Activated T-cell treated with anti-CD3 and anti-CD28 coated beads for 48 hours (primary cell): ENCODE measurements at regions not wholly inside any gene's neighbourhood (a gene's known extent, or its start where the extent isn't known, plus 50 kb on each side); places are given as distances from the start of the nearest gene placed in this dataset.

Source experiments
- DNase-seq: peaks from one replicate; pipeline ENCODE4 v3.0.0-alpha.2; 2020; ENCODE audit warnings: low read depth

DNA sequence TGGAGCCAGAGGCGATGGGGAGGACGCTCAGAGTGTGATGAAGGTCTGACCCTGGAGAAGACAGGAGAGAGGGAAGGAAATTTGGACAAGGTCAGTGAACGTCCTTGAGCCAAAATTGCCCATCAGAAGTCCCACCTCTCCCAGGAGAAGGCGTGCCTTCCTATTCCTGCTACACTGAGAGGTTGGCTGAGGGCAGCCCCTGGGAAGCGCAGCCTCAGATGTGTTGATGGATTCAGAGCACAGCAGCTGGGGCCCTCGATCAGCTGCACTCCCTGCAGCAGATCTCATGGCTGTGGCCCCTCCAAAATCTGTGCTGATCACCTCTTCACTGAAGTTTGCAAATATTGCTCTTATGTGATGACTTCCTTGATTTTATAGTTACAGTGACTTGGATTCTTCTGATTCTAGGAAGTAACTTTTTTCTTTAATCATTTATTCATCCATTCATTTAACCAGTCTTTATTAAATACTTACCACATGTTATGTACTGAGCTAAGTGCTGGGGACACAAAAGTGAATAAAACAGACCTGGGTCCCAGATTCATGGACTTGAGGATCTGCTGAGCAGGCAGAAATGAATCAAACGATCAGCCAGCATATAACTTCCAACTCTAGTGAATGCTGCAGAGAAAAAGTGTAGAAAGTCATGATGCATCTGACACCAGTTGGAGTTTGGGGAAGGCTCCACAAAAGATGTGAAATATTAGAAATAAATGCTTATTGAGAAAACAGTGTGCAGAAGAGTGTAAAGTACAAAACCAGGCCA is 69.6 kb upstream of the ARMC2 start:
- DNase-seq = no peak

DNA sequence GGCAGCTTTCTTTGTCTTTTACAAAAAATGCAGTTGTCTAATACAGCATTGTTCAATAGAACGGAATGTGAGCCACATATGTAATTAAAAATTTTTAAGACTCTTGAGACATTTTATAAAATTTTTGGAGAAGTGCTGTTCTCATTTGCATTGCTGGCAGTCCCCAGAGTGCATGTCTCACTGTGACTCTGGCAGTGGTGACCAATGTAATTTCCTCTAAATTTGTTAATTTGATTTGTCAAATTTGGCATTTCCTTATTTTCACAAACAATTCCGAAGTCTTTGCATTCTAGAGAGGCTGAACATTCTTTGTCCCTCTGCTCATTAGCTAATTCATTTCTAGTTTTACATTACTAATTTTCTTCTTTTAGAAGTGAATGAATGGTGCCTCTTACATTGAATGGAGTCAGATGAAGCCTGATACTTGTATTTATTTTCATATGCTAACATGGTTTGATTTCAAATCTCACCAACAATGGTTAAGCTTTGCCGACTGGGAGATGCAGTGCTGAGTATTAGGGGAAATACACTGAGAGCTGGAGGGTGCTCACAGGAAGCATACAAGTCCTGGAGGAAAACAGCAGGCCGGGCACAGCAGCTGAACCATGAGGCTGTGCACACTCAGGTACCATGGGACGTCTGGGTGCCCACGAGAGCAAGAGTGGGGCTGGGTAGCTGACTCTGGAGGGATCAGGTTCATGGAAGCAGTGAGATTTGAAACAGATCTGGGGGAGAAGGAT is 68.5 kb upstream of the ARMC2 start:
- DNase-seq = no peak

DNA sequence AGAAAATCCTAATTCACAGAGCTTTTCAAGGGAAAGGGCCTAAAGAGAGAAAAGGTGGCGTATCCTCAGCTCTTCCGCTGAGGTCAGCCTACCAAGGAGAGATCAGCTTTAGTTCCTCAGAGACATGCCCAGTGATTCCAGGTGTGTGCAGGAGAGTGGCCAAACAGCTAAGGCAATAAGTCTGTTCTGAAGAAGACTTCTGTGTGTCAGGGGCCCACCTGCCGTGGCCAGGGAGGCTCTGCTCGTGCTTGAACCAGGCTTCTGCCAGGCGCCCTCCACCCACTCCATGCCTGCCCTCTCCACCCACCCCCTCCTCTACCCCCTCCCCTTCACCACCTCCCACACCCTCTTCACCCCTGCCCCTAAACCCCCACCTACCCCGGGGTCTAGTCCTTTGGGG is 67.4 kb upstream of the ARMC2 start:
- no peak for DNase-seq

DNA sequence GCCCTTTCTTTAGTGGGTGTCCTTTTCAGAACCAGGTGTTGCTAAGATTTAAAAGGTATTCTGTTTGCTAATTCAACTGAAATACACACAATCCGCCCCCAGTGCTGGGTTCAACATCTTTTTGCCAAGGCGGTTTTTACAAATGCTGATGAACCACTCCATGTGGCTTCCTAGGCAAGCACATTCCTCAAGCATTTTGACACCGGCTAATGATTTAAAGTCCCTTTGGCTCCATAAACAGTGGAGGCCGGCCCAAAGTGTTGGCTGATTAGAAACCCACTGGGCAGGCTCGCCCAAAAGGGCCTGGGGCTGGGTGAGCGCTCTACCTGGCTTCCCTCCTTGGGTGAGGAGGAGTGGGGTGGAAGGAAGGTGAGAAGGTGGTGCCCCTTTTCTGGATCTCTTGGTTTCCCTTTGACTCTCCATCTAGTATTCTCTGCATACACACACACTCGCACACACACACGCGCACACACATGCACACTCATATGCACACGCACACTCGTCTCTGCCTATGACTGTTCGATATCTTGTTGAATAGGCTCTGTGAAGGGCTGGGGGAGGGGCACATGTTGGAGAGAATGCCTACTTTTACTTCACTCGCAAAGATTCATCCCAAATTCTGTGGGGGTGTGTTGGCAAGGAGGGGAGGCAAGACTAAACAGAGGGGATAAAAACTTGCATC is 66.7 kb upstream of the ARMC2 start:
- no peak for DNase-seq

DNA sequence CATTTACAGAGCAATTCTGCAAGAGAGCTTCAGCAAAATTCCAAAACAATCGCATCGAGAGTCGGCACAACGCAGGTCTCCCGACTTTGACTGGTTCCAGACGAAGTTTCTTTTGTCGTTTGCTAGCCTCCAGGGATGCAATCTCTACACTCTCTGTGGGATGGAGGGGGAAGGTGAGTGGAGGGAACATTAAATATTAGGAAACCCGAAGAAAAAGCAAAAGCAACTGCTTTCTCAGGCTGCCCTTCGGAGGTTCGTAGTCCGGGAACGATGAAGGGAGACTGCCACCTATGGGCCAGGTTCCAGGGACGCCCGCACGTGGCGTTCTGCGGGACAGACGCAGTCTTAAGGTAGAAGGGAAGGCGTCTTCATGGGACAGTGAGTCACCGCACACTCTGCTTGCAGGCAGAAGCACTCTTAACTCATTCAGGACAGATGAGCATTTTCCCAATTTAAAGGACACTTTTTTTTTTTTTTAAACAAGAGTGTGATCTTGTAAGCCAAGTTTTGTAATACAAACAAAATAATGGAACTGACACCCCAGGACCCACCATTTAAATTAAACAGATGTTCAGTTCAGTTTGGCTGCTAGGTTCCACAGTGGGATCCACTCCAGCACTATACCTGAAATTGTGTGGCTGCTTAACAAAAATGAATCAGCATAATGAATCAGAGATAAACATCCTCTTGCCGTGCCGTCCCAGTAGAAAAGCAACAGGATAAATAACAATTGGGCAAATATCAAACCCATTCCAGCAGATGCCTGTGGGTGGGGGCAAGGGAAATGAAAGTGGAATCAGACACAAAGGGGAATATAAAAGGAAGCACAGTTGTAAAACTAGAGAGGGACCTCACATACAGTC is 65.8 kb upstream of the ARMC2 start:
- DNase-seq = peak; percentile 73

DNA sequence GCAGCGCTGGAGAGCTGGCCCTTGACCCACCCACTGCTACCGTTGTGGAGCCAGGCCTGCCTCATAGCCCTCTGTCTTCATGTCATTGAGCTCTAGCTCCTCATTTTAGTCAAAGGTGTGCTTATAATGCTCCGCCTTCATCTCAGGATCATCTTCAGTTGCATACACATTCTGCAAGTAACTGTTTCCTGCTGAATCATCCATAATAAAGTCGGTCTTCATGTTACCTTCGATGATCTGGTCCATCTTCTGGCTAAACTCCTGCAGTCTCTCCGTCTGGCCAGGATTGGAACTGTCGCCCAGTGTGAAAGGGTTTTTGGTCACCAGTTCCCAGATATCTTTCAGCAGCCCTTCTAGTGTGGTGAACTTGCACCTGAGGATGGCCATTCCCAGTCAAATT is 62.6 kb upstream of the ARMC2 start:
- no peak for DNase-seq

DNA sequence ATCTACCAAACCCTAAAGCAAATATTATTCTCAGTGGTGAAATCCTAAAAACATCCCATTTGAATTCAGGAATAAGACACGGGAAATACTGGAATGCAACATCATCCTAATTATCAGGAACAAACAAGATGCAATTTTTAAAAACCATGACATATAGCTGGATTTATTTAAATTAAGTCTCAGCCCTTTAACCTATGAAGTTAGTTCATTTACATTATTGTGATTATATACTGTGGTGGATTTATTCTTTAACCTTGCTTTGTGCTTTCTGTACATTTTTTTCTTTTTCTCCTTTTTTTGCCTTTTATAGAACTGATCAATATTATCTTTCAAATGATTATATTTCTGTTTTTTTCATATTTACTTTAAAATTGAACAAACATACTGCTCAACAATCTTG is 59.8 kb upstream of the ARMC2 start:
- no peak for DNase-seq

DNA sequence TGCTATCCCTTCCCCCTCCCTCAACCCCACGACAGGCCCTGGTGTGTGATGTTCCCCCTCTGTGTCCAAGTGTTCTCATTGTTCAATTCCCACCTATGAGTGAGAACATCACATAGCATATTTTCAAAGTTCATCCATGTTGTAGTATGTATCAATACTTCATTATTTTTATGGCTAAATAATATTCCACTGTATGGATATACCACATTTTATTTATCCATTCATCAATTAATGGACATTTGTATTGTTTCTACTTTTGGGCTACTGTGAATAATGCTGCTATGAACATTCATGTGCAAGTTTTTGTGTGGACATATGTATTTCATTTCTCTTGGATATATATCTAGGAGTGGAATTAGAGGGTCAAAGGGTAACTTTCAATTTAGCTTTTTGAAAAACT is 58.7 kb upstream of the ARMC2 start:
- DNase-seq = no peak

DNA sequence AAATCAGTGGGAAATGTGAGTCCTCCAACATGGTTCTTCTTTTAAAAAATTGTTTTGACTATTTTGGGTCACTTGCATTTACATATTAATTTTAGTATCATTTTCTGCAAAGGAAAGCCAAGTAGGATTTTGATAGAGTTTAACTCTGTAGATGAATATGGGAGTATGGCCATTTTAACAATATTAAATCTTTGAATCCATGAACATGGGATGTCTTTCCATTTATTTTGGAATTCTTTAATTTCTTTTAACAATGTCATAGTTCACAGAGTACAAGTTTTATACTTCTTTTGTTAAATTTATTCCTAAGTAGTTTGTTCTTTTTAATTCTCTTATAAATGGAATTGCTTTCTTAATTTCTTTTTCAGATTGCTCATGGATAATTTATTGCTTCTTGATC is 56.5 kb upstream of the ARMC2 start:
- DNase-seq = no peak

DNA sequence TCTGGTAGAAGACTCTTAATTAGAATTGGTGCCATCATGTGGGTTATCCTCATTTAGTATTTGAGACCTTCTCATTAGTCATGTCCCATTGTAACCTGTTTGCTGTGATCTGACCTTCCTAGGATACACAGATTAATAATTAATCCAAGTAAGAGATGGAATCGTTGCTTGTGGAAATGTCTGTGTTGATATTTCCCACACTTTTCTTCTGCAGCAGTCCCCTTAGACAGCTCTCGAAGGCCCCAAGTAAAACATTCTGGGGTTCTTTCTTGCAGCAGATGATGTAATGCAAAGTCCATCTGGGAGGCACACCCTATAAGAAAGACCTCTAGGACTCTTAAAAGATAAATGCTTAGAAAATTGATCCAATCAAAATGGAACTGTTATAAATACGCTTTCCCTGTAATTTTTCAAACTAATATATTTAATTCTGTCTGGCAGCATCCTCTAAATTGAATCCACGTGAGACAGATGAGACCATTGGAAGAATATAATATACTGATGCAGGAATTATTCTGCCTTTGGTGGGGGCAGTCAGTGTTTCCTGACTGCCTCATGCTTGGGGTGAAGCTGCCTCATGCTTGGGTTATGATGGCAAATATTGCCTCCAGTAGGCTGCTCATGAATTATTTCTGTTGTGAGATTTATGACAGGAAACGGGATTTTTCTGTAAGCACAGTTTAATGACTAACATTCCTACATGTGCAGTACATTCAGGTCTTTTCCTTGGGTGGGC is 54.5 kb upstream of the ARMC2 start:
- no peak for DNase-seq

DNA sequence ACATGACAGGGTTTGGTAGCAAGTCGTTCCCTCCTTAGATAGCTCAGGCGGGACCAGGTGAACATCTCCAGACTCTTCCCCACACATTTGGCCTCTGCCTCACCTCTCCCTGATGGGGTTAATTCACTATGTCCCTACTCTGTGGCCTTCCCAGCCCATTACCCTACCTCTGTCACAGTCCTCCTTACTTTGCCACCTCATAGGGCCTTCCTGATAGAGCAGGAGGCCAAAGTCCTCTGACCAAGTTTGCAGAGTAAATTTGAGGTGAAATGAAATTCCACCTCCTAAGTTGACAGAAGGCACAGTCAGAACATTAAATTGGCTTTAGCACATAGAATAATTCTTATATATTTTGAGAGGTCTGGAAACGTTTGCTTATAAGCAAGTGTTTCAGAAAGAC is 53.1 kb upstream of the ARMC2 start:
- no peak for DNase-seq

DNA sequence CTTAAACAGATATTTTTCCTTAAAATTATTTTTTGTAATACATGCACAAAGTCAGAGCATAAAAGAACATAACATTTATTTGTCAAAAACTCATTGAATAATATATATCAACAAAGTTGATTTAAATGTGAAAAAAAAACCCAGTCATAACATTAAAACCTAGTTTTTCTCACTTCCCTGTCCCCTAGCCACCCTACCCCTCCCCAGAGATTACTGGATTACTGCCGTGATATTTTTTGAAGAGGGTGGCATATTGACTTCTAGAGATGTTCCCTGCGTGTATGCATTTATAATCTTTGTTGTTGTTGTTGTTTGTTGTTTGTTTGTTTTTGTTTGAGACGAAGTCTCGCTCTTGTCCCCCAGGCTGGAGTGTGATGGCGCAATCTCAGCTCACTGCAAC is 52.4 kb upstream of the ARMC2 start:
- DNase-seq = no peak

DNA sequence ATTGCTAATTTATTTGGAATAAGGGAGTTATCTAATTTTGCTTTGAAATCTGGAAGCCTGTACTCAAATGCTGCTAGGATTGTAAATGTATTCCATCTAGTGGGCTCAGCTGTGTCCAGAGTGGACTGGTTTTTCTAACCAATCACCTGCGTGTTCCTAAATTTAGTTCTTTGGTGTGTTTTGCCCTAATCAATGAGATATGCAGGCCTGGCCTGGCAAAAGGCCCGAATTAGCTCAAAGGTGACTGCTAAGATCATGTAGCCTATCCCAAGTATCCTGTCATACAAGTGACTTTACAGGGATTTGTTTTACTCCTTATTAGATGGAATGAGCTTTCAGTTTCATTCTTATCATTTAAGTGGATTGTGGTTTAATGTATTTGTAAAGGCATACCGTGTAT is 51.3 kb upstream of the ARMC2 start:
- DNase-seq = no peak

DNA sequence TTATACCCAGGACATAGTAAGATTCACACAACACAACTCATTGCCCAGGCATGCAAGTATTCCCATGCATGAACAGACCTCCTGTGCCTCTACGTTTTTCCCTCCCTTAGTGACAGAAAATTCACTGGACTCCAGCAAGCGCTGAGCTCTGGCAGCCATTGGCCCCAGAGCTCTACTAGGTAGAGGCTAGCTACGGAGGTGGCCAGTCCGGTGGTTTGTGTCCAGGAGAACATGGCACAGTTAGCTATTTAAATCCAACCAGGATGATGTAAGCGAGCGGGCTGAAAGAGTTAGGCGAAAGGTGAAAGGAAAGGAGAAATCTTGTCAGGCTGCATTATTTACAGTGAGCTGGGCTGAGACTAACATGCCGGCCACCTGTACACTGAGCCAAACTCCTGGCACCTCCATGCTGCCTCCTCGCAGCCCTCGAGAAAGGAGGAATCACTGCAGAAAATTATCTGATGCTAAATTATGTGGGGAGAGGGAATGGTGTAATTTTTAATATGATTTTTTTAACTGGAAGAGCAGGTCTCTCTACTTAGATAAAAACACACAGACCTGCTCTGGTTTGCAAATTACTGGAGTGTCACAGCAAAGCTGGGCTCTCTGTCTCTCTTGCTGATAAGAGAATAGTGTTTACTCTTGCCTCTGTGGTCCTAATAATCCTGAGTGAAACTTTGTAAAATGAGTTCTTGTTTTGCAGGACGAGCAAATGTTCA is 50.1 kb upstream of the ARMC2 start:
- no peak for DNase-seq
